Upper lobe of right lung (tissue), 1 donor: ENCODE measurements at regions not wholly inside any gene's neighbourhood (a gene's known extent, or its start where the extent isn't known, plus 50 kb on each side); places are given as distances from the start of the nearest gene placed in this dataset.
"Not testable (repeated sequence)": the region's sequence is repeated elsewhere in the genome, so short reads cannot be mapped to it uniquely, and the experiment has no call there.

ENCODE experiments used
- ATAC-seq: fragments of 200-7000 bp; cut with Tn5 transposase; one replicate; pipeline ENCODE4 v1.9.1; 2020; ENCODE audit warnings: mild to moderate bottlenecking, moderate library complexity
- DNase-seq: peaks from one replicate; pipeline ENCODE4 v3.0.0-alpha.2; 2020
- H3K27ac ChIP-seq: fragments of 200-600 bp; one replicate; pipeline ENCODE4 v1.8.0; 2022
- H3K27me3 ChIP-seq: fragments of 200-600 bp; one replicate; pipeline ENCODE4 v1.8.0; 2022; ENCODE audit warnings: mild to moderate bottlenecking
- H3K36me3 ChIP-seq: fragments of 200-600 bp; one replicate; pipeline ENCODE4 v1.8.0; 2022
- H3K4me1 ChIP-seq: fragments of 200-600 bp; one replicate; pipeline ENCODE4 v1.8.0; 2022
- H3K4me3 ChIP-seq: fragments of 200-600 bp; one replicate; pipeline ENCODE4 v1.8.0; 2022; ENCODE audit warnings: mild to moderate bottlenecking
- H3K9me3 ChIP-seq: fragments of 200-600 bp; one replicate; pipeline ENCODE4 v1.8.0; 2022
- intact Hi-C: fragments of 100-400 bp; cut with DNase I; formaldehyde crosslinking; loops from one replicate; pipeline ENCODE4 v1.11.0; 2022
- TF ChIP-seq, protein P1 (sequence below): fragments of 200-600 bp; IDR thresholded peaks from one replicate; pipeline ENCODE4 v1.8.0; 2022; ENCODE audit warnings: antibody characterized with exemption
- donor health status: DM: no; HTN: yes; CAD: no; lungs with severe emphysema.

DNA sequence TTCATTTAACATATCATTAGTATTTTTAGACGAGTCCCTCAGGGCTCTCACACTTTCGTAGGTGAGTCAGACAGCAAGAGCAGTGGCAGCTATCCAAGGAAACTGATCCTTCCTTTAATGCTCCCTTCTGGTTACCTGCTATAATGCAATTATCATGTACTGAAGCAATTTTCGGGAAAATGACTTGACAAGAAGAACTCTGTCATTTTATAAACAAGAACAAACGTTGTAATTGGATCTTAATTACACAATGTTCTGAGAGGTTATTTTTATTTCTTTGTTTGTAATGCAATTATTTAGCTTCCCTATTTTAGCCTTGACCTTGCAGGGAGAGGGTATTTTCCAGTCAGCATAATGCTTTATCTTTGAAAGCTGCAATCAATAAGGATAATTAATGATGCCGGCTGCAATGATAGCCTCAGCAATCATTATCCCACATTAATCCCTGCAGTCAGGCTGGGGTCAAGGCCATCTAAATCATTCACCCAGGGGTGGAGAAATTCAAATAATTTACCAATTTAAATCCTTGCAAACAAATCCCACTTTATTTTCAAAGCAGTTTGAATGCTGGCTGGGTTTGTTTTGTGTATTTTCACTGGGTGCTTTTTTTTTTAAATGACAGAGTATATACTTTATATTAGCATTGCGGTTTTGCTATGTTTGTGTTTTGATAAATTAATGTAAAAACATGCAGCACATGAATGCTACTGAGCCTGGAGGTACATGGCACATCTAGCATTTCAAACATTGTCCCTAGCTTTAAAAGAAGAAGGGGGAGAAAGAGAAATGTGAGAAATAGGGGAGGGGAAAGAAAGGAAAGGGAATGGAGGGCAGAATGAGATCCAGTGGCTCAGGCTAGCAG lies 249.9 kb downstream of the SHOX2 start:
- DNase-seq (no peak), ATAC-seq (no peak)
- H3K4me1 ChIP-seq = no peaks in the 10 kb centered on the region
- no peak overlapping the region for H3K4me3 ChIP-seq
- no peaks in the 10 kb centered on the region for H3K36me3 ChIP-seq
- intact Hi-C loops = no loop called here
- TF ChIP-seq, protein P1, sequence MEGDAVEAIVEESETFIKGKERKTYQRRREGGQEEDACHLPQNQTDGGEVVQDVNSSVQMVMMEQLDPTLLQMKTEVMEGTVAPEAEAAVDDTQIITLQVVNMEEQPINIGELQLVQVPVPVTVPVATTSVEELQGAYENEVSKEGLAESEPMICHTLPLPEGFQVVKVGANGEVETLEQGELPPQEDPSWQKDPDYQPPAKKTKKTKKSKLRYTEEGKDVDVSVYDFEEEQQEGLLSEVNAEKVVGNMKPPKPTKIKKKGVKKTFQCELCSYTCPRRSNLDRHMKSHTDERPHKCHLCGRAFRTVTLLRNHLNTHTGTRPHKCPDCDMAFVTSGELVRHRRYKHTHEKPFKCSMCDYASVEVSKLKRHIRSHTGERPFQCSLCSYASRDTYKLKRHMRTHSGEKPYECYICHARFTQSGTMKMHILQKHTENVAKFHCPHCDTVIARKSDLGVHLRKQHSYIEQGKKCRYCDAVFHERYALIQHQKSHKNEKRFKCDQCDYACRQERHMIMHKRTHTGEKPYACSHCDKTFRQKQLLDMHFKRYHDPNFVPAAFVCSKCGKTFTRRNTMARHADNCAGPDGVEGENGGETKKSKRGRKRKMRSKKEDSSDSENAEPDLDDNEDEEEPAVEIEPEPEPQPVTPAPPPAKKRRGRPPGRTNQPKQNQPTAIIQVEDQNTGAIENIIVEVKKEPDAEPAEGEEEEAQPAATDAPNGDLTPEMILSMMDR = no peak
- H3K9me3 ChIP-seq = no peaks in the 10 kb centered on the region
- H3K27ac ChIP-seq = no peak overlapping the region
- H3K27me3 ChIP-seq = no peaks in the 10 kb centered on the region

DNA sequence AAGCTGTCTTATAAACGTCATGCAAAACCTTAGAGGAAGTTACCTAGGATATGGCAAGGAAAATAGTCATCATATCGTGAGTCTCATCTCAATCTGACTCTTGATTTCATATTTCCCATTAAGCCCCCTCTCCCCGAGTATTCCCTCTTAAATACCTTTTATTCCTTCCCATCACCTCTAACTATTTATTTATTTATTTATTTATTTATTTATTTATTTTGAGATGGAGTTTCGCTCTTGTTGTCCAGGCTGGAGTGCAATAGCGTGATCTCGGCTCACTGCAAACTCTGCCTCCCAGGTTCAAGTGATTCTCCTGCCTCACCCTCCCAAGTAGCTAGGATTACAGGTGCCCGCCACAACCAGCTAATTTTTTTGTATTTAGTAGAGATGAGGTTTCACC lies 260.4 kb downstream of the SHOX2 start:
- H3K4me3 ChIP-seq, intact Hi-C loops, H3K27me3 ChIP-seq, H3K36me3 ChIP-seq, DNase-seq, H3K4me1 ChIP-seq, H3K27ac ChIP-seq, H3K9me3 ChIP-seq, ATAC-seq: not testable (repeated sequence)

DNA sequence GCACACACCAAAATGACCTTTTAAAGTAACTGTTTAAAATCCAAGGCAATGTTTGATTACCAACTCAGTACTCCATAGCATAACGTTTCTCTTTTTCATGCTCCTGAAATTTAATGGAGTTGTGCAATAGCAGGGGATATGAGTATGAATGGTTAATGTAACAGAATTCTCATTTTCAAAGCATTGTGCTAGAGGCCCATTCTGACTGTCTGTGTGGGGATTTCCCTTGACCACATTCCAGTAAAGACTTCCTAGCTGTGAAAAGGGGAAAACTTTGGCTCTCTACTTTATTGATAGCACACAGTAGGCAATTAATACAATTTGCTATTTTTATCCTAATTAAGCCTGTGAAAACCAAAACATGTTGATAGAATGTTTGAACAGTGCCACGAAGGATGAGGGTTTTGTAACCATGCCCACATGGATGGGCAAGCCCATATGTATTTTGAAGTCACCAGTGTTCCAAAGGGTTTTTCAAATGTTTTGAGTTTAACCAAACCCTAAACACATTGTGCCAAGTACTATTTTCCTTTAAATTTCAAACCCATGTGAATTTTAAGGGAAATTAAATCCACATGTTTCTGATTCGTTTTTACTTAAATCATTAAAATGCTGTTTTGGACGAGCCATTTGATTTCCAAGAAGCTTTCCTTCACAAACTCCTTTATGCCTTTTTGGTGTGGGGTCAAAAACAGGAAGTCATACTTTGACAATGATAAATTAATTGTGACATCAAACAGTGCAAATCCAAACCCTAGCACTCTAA lies 261.2 kb downstream of the SHOX2 start:
- H3K27ac ChIP-seq = no peak overlapping the region
- TF ChIP-seq, protein P1 = no peak
- DNase-seq (no peak), ATAC-seq (no peak)
- no peaks in the 10 kb centered on the region for H3K36me3 ChIP-seq
- intact Hi-C loops = no loop called here
- no peak overlapping the region for H3K4me3 ChIP-seq
- H3K4me1 ChIP-seq = no peaks in the 10 kb centered on the region
- no peaks in the 10 kb centered on the region for H3K27me3 ChIP-seq
- H3K9me3 ChIP-seq = no peaks in the 10 kb centered on the region

DNA sequence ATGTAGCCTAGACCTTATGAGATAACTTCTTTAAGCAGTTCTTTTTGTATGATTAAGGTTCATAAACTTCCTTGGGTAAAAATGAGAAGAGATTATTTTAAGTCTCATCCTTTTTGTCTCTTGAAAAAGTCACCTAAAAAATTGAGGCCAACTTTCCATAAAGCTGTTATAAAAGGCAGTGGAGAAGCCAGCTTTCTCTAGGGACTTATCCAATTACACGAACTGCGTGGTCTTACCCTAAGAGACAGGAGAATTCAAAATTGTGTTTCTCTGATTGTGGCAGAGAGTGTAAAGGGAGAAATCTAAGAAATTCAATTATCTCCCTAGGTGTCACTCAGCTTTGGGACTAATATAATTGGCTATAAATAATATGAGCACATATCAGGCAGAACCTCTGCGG lies 262.0 kb downstream of the SHOX2 start:
- no peaks in the 10 kb centered on the region for H3K9me3 ChIP-seq
- DNase-seq (no peak), ATAC-seq (no peak)
- no peak overlapping the region for H3K27ac ChIP-seq
- no peaks in the 10 kb centered on the region for H3K27me3 ChIP-seq
- no peaks in the 10 kb centered on the region for H3K36me3 ChIP-seq
- H3K4me1 ChIP-seq = no peaks in the 10 kb centered on the region
- no peak overlapping the region for H3K4me3 ChIP-seq
- intact Hi-C loops = no loop called here
- TF ChIP-seq, protein P1 = no peak

DNA sequence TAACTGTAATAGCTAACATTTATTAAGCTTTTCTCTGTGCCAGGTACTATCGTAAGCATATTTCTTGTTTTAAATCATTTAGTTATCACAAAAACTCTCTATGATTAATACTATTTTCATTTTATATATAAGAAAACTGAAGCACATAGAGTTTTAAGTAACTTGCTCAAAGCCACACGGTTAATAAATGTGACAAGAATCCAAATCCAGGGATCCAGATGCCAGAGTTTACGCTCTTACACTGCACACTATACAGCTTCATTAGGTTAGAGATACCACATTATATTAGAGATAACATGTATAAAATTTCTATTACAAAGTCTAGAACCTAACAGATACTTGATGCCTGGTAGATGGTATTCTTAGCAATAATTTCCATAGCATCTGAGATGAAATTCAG lies 265.2 kb downstream of the SHOX2 start:
- no peaks in the 10 kb centered on the region for H3K4me1 ChIP-seq
- H3K9me3 ChIP-seq = no peaks in the 10 kb centered on the region
- no peak overlapping the region for H3K27ac ChIP-seq
- no peak for ATAC-seq
- H3K4me3 ChIP-seq = no peak overlapping the region
- no peaks in the 10 kb centered on the region for H3K27me3 ChIP-seq
- no peaks in the 10 kb centered on the region for H3K36me3 ChIP-seq
- TF ChIP-seq, protein P1 = no peak
- no peak for DNase-seq
- intact Hi-C loops = no loop called here

DNA sequence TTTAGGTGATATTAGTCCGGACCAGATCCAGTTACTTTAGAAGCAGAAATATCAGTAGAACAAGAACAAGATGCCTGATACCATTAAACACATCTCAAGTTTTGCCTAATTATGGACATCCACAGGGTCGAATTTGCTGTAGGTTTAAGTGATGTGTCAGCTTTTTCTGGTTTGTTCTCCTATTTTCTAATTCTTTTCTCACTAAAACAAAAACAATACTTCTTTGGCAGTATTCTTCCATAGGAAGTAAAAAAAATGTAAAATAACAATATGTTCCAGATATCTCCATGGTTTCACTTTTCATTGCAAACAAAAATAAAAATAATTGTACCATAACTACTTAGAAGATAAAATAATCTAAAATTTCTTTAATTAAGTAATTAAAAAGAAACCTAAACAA lies 265.7 kb downstream of the SHOX2 start:
- H3K27me3 ChIP-seq = no peaks in the 10 kb centered on the region
- no peaks in the 10 kb centered on the region for H3K36me3 ChIP-seq
- no peak overlapping the region for H3K4me3 ChIP-seq
- no peaks in the 10 kb centered on the region for H3K4me1 ChIP-seq
- intact Hi-C loops = no loop called here
- DNase-seq (no peak), ATAC-seq (no peak)
- TF ChIP-seq, protein P1 = no peak
- no peak overlapping the region for H3K27ac ChIP-seq
- no peaks in the 10 kb centered on the region for H3K9me3 ChIP-seq
